Spinal cord (tissue), 9 donors: ENCODE measurements at regions not wholly inside any gene's neighbourhood (a gene's known extent, or its start where the extent isn't known, plus 50 kb on each side); places are given as distances from the start of the nearest gene placed in this dataset.
"Not testable (repeated sequence)": the region's sequence is repeated elsewhere in the genome, so short reads cannot be mapped to it uniquely, and the experiment has no call there.

Experiments
- DNase-seq, 6 donors: peaks; one replicate each; pipeline versions ENCODE4 v3.0.0 to v3.0.0-alpha.2; 2013 to 2015; ENCODE audit warnings: low spot score in 6 of 6, low read depth in 4 of 6
- H3K27ac ChIP-seq: one replicate; pipeline ENCODE4 v1.5.1; 2013; ENCODE audit warnings: low read depth, low read length, control low read depth
- H3K27me3 ChIP-seq: one replicate; pipeline ENCODE4 v1.6.1; 2013; ENCODE audit warnings: low read length; ENCODE audit not compliant: control insufficient read depth, insufficient read depth
- H3K36me3 ChIP-seq: one replicate; pipeline ENCODE4 v1.6.1; 2013; ENCODE audit warnings: low read length; ENCODE audit not compliant: control insufficient read depth, insufficient read depth
- H3K4me1 ChIP-seq: one replicate; pipeline ENCODE4 v1.6.1; 2013; ENCODE audit warnings: low read length; ENCODE audit not compliant: control insufficient read depth, insufficient read depth
- H3K4me3 ChIP-seq: one replicate; pipeline ENCODE4 v1.5.1; 2013; ENCODE audit warnings: low read depth, low read length, control low read depth
- H3K9me3 ChIP-seq: one replicate; pipeline ENCODE4 v1.6.1; 2013; ENCODE audit warnings: low read length; ENCODE audit not compliant: control insufficient read depth, insufficient read depth
- WGBS: methylation state at CpG from one replicate; pipeline ENCODE4 v1.1.5; 2013; ENCODE audit warnings: missing lambda C conversion rate; ENCODE audit not compliant: insufficient coverage; 5-methylcytosine and 5-hydroxymethylcytosine counted together
- donor health status: healthy.

DNA sequence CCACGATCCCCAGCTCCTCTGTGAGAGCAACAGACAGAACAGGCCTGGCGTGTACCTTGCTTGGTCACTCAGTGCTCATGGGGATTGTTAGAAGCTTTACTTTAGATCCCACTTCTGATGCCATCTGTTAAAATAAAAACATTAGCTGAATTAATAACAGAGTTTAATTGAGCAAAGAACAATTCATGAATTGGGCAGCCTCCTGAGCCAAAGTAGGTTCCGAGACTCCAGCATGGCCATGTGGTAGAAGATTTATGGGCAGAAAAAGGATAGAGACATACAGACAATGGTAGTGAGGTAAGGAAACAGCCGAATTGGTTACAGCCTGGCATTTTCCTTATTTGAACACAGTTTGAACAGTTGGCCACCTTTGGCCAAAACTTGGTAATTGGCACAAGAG is 223.9 kb upstream of the TRPC4 start:
- Histone ChIP-seq H3K27ac (no peak overlapping the region), H3K9me3 (no peaks in the 10 kb centered on the region), H3K4me1 (no peaks in the 10 kb centered on the region), H3K4me3 (no peak overlapping the region), H3K27me3 (no peaks in the 10 kb centered on the region), H3K36me3 (no peaks in the 10 kb centered on the region)
- WGBS, result 68% methylated on average over 2 of the region's 4 CpGs
- DNase-seq, result no peak

GRCh38 chr13:38090913-38091312 is 221.3 kb upstream of the TRPC4 start:
- Histone ChIP-seq H3K9me3 (peaks cover 9% of the 10 kb centered on the region), H3K4me1 (no peaks in the 10 kb centered on the region), H3K4me3 (no peak overlapping the region), H3K27ac (no peak overlapping the region), H3K27me3 (no peaks in the 10 kb centered on the region), H3K36me3 (no peaks in the 10 kb centered on the region)
- WGBS, result 37% methylated on average over 2 of the region's 2 CpGs
- DNase-seq, result no peak

GRCh38 chr13:38086721-38087120 is 217.1 kb upstream of the TRPC4 start:
- no peaks in the 10 kb centered on the region for H3K27me3 ChIP-seq
- no peak for DNase-seq
- H3K4me3 ChIP-seq, result no peak overlapping the region
- no peaks in the 10 kb centered on the region for H3K4me1 ChIP-seq
- H3K36me3 ChIP-seq, result no peaks in the 10 kb centered on the region
- 97% methylated on average over 4 of the region's 4 CpGs for WGBS
- no peak overlapping the region for H3K27ac ChIP-seq
- H3K9me3 ChIP-seq, result peaks cover 9% of the 10 kb centered on the region

GRCh38 chr13:38086013-38086412 is 216.4 kb upstream of the TRPC4 start:
- no peaks in the 10 kb centered on the region for H3K36me3 ChIP-seq
- H3K4me1 ChIP-seq, result no peaks in the 10 kb centered on the region
- H3K4me3 ChIP-seq, result no peak overlapping the region
- peaks cover 9% of the 10 kb centered on the region for H3K9me3 ChIP-seq
- DNase-seq, result no peak
- 87% methylated on average over 3 of the region's 3 CpGs for WGBS
- no peaks in the 10 kb centered on the region for H3K27me3 ChIP-seq
- H3K27ac ChIP-seq, result no peak overlapping the region

DNA sequence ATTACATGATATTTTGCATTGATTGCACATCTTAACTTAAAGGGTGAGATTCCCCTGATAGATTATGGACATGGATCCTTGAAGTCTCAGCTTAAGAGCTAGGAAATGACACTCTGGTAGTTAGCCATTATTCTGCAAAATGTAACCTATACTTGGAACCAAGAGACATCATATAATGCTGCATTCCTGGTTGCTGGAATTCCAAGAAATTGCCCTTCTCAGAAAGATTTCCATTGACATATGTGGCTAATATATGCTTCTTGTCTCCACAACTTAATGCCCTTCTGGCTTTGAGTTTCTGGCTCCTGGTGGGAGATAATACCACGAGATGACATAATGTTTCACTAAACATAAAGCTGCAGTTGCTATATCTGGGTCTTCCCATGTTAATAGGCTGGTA is 204.4 kb upstream of the TRPC4 start:
- no peaks in the 10 kb centered on the region for H3K4me1 ChIP-seq
- H3K9me3 ChIP-seq, result no peaks in the 10 kb centered on the region
- H3K36me3 ChIP-seq, result no peaks in the 10 kb centered on the region
- no peak for DNase-seq
- no peak overlapping the region for H3K4me3 ChIP-seq
- no peak overlapping the region for H3K27ac ChIP-seq
- no peaks in the 10 kb centered on the region for H3K27me3 ChIP-seq
- WGBS, result no CpG with 5 or more reads among the region's 1 CpG

DNA sequence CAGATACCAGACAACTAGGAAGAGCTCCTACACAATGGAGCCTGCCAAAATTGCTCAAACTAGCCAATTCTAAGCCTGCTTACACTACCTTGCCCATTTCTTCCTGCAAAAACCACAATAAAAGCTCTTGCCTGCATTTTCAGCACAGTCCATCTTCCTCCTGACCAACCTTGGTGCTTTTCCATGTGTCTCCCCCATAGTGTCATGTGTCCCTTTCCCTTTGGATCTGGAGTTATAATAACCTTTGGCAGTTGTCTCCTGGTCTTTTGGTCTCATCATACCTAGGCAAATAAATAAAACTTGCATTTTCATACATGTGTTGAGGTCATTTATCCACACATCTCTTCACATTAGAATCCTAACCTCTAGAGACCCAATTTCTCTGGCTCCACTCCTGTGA is 203.1 kb upstream of the TRPC4 start:
- Histone ChIP-seq H3K4me1 (no peaks in the 10 kb centered on the region), H3K4me3 (no peak overlapping the region), H3K27ac (no peak overlapping the region), H3K27me3 (no peaks in the 10 kb centered on the region), H3K36me3 (no peaks in the 10 kb centered on the region), H3K9me3 (no peaks in the 10 kb centered on the region)
- DNase-seq, result no peak

- H3K4me1 ChIP-seq, H3K27ac ChIP-seq, H3K27me3 ChIP-seq, H3K36me3 ChIP-seq, DNase-seq, H3K4me3 ChIP-seq, H3K9me3 ChIP-seq: not testable (repeated sequence)
- WGBS, result 100% methylated on average over 2 of the region's 5 CpGs
Measured at GRCh38 chr13:38071340-38071739, 201.8 kb upstream of the TRPC4 start.

- Histone ChIP-seq H3K4me1 (no peaks in the 10 kb centered on the region), H3K4me3 (no peak overlapping the region), H3K27ac (no peak overlapping the region), H3K9me3 (no peaks in the 10 kb centered on the region), H3K27me3 (no peaks in the 10 kb centered on the region), H3K36me3 (no peaks in the 10 kb centered on the region)
- DNase-seq, result no peak
- 100% methylated on average over 1 of the region's 3 CpGs for WGBS
Measured at GRCh38 chr13:38053896-38054295, 184.3 kb upstream of the TRPC4 start.

- Histone ChIP-seq H3K9me3 (no peaks in the 10 kb centered on the region), H3K36me3 (no peaks in the 10 kb centered on the region), H3K4me3 (no peak overlapping the region), H3K27ac (no peak overlapping the region), H3K27me3 (no peaks in the 10 kb centered on the region), H3K4me1 (no peaks in the 10 kb centered on the region)
- 67% methylated on average over 1 of the region's 1 CpG for WGBS
- no peak for DNase-seq
Measured at GRCh38 chr13:38046049-38046376, 176.4 kb upstream of the TRPC4 start.

- H3K4me3 ChIP-seq, result no peak overlapping the region
- 78% methylated on average over 7 of the region's 8 CpGs for WGBS
- H3K36me3 ChIP-seq, result no peaks in the 10 kb centered on the region
- H3K27ac ChIP-seq, result no peak overlapping the region
- no peak for DNase-seq
- no peaks in the 10 kb centered on the region for H3K27me3 ChIP-seq
- H3K9me3 ChIP-seq, result no peaks in the 10 kb centered on the region
- no peaks in the 10 kb centered on the region for H3K4me1 ChIP-seq
Measured at GRCh38 chr13:38045278-38046048, 175.9 kb upstream of the TRPC4 start.
